ENCODE measurements at regions not wholly inside any gene's neighbourhood (a gene's known extent, or its start where the extent isn't known, plus 50 kb on each side); places are given as distances from the start of the nearest gene placed in this dataset.

DNA sequence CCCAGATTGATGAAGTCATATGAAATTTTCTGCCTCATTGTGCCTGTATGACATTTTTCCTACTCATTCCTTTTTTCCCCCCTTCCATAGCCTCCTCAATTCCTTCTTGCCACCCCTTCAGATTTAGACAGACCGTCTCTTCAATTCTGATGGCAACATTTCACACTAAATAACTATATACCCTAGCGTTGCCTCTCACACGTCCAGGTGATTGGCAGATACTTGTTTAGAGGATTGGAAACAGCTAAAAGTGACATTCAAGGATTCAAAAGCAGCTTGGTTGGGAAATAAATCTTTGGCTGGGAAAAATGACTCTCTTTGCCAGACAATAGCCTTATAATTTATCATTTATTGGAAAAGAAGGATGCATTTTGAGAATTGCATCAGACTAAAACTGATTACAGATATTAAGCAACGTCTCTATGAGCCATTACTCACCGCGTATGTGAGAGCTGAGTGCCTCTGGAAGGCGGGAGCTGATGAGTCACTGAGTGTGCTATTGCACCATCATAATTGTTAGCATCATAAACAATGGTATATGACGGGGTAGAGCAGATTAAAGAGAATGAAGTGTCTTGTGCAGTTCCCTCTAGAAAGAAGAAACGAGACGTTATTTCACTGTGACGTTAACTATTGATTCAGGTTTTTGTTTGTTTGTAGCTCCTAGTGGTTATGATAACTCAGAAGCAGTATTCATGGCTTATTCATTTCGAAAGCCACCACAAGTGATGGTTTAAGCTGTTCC, 61.1 kb upstream of the FAM216B start:
- DNase-seq: peak in 2 of 51 donors; percentile 2 to 21

DNA sequence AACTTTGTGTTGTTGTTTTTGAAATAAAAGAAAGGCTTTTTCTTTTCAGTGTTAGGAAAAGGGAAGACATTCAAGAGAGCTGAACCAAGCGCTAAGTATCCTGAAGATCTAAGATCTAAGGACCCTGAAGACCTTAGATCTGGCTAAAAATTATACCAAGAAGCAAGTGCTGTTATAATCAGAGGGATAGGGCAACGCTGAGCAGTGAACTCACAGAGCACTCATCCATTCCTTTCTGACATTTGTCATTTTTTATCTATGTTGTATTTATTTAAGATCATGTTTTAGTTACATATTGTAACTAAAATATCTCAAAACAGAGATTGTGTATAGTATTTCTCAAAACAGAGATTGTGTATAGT, 60.5 kb upstream of the FAM216B start:
- DNase-seq: no peak

- no peak for DNase-seq
These were observed 58.4 kb upstream of the FAM216B start for GRCh38 chr13:42722883-42723539.

DNA sequence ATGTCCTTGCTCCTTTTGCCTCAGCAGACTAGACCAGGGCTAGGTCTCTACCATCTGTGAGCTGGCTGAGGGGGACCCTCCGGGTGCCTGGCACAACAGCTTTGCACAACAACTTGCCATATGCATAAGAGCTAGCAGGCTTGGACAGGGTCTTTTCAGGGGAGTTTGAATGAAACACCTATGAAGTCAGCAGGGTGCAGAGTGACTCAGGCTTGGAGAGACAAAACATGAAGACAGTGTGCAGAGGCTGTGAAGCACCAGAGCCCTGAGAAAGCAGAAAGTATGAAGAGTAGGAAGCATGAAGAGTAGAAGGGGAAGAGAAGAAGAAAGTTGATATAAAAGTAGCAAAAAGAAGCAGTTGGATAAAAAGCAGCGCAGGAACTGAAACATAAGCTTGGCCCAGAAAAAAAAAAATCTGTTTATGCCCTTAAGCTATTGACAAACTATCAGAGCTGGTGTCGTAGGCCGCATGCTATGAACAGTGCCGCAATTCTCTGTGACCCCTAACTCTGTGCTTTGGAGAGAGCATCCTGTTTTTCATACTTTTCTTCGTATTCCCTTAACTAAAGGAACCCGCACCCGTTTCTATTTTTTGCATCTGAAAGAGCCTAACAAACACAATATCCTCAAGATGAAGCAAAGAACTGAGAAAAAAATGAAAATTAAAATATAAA, 52.7 kb upstream of the FAM216B start:
- no peak for DNase-seq

- no peak for DNase-seq
These were observed 51.5 kb upstream of the FAM216B start for GRCh38 chr13:42729857-42730402.
